GM12873 (cell line): ENCODE measurements at regions not wholly inside any gene's neighbourhood (a gene's known extent, or its start where the extent isn't known, plus 50 kb on each side); places are given as distances from the start of the nearest gene placed in this dataset.

Experiments used
- TF ChIP-seq, protein P1 (sequence below): IDR thresholded peaks from 2 replicates; pipeline ENCODE4 v1.5.1; 2012; ENCODE audit warnings: low read depth, mild to moderate bottlenecking, moderate library complexity, low read length, control low read depth; ENCODE audit not compliant: insufficient read depth; ENCODE audit errors: missing control alignments

- TF ChIP-seq, protein P1, sequence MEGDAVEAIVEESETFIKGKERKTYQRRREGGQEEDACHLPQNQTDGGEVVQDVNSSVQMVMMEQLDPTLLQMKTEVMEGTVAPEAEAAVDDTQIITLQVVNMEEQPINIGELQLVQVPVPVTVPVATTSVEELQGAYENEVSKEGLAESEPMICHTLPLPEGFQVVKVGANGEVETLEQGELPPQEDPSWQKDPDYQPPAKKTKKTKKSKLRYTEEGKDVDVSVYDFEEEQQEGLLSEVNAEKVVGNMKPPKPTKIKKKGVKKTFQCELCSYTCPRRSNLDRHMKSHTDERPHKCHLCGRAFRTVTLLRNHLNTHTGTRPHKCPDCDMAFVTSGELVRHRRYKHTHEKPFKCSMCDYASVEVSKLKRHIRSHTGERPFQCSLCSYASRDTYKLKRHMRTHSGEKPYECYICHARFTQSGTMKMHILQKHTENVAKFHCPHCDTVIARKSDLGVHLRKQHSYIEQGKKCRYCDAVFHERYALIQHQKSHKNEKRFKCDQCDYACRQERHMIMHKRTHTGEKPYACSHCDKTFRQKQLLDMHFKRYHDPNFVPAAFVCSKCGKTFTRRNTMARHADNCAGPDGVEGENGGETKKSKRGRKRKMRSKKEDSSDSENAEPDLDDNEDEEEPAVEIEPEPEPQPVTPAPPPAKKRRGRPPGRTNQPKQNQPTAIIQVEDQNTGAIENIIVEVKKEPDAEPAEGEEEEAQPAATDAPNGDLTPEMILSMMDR = no peak
These were observed 50.8 kb upstream of the MRPS22 start for GRCh38 chr3:139292711-139293664.

DNA sequence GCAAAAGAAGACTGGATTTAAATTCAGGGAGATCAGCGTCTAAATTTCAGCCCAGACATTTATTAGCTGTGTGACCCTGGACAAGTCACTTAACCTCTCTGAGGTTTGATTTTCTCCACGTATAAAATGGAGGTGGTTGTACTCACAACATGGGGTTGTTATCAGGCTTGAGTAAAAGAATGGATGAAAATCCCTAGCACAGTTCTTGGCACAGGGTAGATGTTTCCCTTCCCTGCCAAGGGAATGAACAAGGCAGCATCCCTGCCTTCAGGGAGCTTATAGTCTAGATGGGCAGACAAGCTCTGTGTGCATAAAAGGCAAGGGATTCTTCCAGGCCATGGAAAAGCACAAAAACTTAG, 50.2 kb upstream of the MRPS22 start:
- TF ChIP-seq, protein P1 = no peak
